IPS-18c (cell line): ENCODE measurements at regions not wholly inside any gene's neighbourhood (a gene's known extent, or its start where the extent isn't known, plus 50 kb on each side); places are given as distances from the start of the nearest gene placed in this dataset.

Experiments
- H3K4me3 ChIP-seq: 2 replicates; pipeline ENCODE4 v1.7.0; 2013; ENCODE audit warnings: low read depth, mild to moderate bottlenecking, low read length, moderate library complexity; ENCODE audit not compliant: insufficient read depth
- H3K9me3 ChIP-seq: one replicate; pipeline ENCODE4 v1.6.1; 2013; ENCODE audit warnings: mild to moderate bottlenecking, low read length, moderate library complexity; ENCODE audit not compliant: control insufficient read depth, insufficient read depth

- Histone ChIP-seq H3K9me3 (no peaks in the 10 kb centered on the region), H3K4me3 (no peak overlapping the region)
Observed at GRCh38 chrX:39320165-39320564, 518.9 kb downstream of the MID1IP1 start.

- Histone ChIP-seq H3K4me3 (no peak overlapping the region), H3K9me3 (no peaks in the 10 kb centered on the region)
Observed at GRCh38 chrX:39322496-39322895, 521.2 kb downstream of the MID1IP1 start.

DNA sequence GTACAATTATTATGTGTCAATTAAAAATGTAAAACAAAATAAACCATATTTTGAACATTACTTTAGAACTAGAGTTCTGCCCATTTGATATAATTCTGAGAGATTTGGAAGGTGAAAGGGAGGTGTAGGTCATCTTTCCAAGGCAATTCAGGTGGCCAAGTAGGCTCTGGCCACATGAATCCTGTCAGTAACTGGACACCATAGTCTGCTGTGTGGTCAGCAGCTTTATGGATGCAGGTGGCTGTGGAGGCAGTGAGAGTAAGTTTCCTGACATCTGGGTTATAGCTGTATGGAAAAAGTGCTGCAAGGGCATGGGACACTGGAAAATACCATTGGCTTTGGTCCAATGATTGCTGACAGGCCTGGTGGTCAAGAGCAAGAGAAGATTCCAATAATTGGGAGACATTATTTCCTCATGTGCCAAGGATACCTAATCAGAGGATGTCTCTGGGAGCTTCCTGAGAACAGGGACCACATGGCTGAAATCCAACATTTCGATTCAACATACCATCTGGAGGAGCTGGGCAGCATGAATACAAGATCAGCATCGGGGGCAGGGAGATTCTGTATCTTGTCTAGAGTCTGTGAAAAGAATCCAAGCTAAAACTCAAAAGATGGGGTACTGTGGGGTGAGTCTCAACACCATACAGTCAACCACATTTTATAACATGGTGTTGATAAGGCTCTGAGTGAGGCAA, 523.1 kb downstream of the MID1IP1 start:
- Histone ChIP-seq H3K4me3 (no peak overlapping the region), H3K9me3 (no peaks in the 10 kb centered on the region)

DNA sequence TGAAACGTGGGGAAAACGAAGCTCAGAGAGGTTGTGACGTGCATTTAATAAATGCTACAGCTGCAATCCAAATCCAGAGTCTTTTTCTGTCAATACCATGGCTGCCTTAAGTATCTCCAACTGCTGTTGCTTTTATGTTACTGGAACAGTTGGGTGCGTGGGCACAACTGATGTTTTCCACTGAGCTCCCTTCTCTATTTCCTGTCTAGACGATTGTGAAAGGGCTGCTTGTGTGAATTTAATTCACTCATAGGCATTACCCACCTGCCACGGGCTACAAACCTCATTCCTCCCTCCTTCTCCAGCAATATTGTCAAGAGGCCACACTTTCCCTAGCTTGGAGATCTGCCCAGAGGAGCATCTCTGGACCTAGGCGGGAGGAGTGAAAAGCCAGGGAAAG, 526.0 kb downstream of the MID1IP1 start:
- Histone ChIP-seq H3K4me3 (no peak overlapping the region), H3K9me3 (no peaks in the 10 kb centered on the region)

GRCh38 chrX:39327705-39328104, 526.4 kb downstream of the MID1IP1 start:
- Histone ChIP-seq H3K4me3 (no peak overlapping the region), H3K9me3 (no peaks in the 10 kb centered on the region)

GRCh38 chrX:39328661-39329060, 527.4 kb downstream of the MID1IP1 start:
- H3K4me3 ChIP-seq: no peak overlapping the region
- H3K9me3 ChIP-seq: no peaks in the 10 kb centered on the region

GRCh38 chrX:39331082-39331704, 529.9 kb downstream of the MID1IP1 start:
- Histone ChIP-seq H3K9me3 (no peaks in the 10 kb centered on the region), H3K4me3 (no peak overlapping the region)

DNA sequence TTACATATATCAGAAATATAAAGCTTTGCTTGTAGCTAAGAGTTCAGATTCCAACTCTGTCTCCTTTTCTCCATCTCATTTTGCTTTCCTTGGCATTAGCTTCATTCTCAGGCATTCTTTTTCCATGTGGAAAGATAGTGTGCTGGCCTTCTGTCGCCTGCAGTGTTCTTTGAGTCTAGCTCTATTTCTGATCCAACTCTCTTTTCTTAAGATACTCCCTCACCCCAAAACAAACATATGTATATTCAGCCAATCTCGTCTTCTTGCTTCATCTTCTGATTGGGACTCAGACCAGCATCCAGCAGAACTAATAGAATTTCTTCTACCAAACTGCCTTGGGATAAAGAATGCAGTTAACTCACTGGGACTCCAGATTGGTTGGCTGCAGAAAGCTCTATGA, 532.2 kb downstream of the MID1IP1 start:
- H3K9me3 ChIP-seq: peaks cover 2% of the 10 kb centered on the region
- H3K4me3 ChIP-seq: no peak overlapping the region

DNA sequence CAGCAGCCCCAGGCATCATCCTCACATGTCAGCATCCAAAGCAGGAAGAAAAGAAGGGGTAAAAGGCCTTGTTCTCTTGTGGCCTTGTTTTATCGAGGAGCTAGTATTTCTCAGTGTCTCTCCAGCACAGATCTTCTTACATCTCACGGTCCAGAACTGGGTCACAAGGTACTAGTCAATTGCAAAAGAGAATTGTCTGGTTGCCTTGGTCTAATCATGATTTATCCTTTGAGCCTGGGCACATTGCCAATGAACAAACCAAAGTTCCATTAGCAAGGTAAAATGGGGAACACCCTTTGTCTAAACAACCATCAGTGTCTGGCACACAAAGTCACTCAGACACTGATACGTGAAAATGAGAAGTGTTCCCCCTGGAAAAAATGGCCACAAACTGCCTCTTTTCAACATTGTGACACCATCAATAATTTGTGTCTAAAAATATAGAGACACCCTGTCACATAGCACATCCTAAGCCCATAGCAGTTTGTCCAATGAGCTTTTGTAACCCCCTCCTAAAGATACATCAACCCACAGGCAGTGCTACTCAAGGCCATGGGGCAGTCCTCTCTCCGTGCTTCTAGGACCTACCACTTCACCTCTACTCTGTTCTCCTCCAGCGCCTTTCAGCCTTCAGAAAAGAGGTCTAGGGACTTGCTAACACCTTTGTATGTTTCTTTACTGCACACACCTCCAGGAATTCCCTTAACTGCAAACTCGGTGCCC, 534.4 kb downstream of the MID1IP1 start:
- Histone ChIP-seq H3K9me3 (peaks cover 4% of the 10 kb centered on the region), H3K4me3 (no peak overlapping the region)

DNA sequence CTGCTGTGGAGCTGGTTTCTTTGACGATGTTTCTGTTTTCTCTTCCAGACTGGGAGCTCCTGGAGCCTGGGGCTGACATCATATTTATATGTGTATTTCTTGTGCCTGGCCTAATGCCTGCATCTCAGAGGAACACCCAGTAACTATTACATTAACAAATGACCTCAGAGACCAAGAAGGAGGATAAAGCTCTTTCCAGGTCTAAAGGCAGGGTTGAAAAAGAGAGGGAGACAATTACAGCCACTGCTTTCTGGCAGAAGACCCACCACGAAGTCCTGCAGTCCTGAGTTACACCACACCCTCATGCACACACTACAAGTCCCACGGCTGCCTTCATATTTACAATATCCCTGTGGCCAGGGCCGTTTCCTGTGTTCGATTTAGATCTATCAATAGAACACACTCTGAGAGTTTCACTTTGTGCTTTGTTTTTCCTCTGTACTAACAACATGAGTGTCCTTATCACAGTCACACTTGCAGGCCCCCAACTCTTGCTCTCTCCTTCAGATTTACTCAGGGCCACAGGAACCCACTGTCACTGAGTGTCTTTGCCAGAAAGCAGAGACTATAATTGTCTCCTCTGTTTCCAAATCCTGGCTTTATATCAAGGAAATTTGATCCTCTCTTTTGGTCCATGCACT, 535.5 kb downstream of the MID1IP1 start:
- Histone ChIP-seq H3K9me3 (peaks cover 4% of the 10 kb centered on the region), H3K4me3 (no peak overlapping the region)

DNA sequence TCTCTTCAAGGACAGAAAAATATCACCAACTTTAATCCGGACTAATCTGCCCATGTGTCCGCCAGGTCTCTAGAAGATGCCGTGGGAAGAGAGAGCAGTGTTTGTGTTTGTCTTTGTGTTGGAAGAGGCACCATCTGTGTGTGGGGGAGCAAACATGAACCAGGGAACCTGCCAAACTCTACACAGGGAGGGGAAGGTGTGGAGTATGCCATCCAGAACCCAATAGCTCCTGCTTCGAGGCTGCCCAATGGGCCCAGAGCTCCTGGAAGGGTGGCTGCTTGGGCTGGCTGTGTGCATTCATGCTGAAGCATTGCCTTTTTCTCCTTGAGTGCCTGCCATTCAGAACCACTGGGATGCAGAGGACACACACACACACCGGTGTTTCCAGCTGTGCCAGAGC, 536.2 kb downstream of the MID1IP1 start:
- Histone ChIP-seq H3K9me3 (peaks cover 4% of the 10 kb centered on the region), H3K4me3 (no peak overlapping the region)

GRCh38 chrX:39338583-39338982, 537.3 kb downstream of the MID1IP1 start:
- H3K4me3 ChIP-seq: no peak overlapping the region
- peaks cover 4% of the 10 kb centered on the region for H3K9me3 ChIP-seq

GRCh38 chrX:39356119-39356807, 555.0 kb downstream of the MID1IP1 start:
- H3K4me3 ChIP-seq: no peak overlapping the region
- no peaks in the 10 kb centered on the region for H3K9me3 ChIP-seq

DNA sequence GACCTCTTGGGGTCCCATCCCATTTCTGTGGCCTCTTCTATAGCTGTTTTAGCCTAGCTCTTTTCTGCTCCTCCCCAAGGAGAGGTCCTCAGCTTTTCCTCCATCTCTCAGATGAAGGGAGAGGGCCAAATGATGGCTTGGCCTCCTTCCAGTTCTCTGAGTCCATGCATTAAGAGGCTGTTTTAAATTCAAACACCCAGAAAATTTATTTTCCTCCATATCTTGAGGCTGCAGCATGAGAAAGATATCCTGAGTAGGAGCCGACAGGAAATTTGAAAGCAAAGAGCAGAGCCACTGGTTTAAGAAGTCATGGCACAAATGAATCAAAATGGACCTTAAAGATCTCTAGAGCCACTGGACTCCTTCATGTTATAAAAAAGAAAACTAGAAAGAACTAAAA, 558.8 kb downstream of the MID1IP1 start:
- Histone ChIP-seq H3K4me3 (no peak overlapping the region), H3K9me3 (peaks cover 2% of the 10 kb centered on the region)

DNA sequence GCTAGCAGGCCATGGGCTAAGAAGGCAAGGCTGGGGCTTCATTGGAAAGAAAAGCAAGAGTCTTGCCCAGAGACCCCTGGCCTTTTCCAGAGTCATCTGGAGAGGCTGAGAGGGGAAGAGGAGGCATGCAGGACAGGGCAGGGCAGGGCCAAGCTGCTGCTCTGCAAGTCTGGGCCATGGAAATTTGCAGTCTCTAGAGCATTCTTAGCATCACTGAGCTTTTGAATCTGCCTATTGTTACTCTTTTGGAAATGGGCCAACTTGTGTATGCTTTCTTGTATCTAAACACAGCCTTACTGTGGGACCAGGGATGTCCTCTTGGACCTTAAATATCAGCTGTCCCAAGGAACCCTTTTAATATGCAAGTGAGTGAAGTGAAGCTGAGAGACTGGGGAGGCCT, 560.5 kb downstream of the MID1IP1 start:
- H3K9me3 ChIP-seq: peaks cover 4% of the 10 kb centered on the region

DNA sequence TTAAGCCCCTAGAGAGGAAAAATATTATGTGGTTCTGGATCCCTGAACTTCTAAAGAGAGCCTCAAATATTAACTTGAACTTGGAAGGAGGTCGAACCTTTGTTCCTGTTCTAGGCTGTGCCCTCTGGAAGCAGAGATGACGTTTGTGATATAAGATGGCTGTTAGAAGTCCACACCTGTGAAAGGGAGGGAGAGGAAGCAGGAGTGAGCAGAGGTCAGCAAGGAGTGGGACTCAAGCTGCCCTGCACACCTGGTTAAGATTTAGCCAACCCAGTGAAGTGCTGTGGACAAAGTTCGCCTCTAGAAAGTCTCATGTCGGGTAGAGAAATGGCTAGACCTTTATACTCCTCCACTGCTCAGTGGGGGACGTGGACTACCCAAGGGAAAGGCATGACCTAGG, 566.2 kb downstream of the MID1IP1 start:
- peaks cover 4% of the 10 kb centered on the region for H3K9me3 ChIP-seq
- no peak overlapping the region for H3K4me3 ChIP-seq

More for the DNA sequence above, 560.5 kb downstream of the MID1IP1 start:
- no peak overlapping the region for H3K4me3 ChIP-seq

DNA sequence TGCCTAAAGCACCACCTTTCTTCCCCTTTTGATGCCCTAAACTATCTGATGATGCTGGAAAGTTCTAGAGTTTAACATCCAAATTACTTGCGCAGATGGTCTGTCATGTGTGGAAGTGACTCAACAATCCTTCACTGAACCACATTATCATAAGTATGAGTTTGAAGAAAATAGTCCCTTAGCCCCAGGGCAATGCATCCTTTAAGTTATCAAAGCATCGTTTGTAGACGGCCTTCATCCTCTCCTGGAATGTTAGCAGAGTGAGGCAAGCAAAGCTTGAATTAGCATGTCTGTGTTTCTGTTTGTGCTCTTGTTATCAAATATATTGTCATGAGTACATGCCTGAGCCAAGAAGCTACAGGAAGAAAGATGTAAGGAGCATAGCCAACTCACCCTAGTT, 570.9 kb downstream of the MID1IP1 start:
- H3K9me3 ChIP-seq: no peaks in the 10 kb centered on the region
- no peak overlapping the region for H3K4me3 ChIP-seq
